Endodermal cell (in vitro differentiated cells): ENCODE measurements at regions not wholly inside any gene's neighbourhood (a gene's known extent, or its start where the extent isn't known, plus 50 kb on each side); places are given as distances from the start of the nearest gene placed in this dataset.

Experiments used
- DNase-seq: peaks from one replicate; pipeline ENCODE4 v3.0.0-alpha.2; 2017
- H3K27ac ChIP-seq: 2 replicates; pipeline ENCODE4 v1.5.1; 2013; ENCODE audit warnings: mild to moderate bottlenecking, low read depth, low read length, moderate library complexity
- H3K27me3 ChIP-seq: 2 replicates; pipeline ENCODE4 v1.6.1; 2013; ENCODE audit warnings: mild to moderate bottlenecking, low read length, moderate library complexity; ENCODE audit not compliant: insufficient read depth, control insufficient read depth, poor library complexity, severe bottlenecking
- H3K36me3 ChIP-seq: 2 replicates; pipeline ENCODE4 v1.7.0; 2013; ENCODE audit warnings: mild to moderate bottlenecking, low read length, moderate library complexity; ENCODE audit not compliant: control insufficient read depth, insufficient read depth
- H3K4me1 ChIP-seq: one replicate; pipeline ENCODE4 v1.7.0; 2013; ENCODE audit warnings: low read length; ENCODE audit not compliant: control insufficient read depth, insufficient read depth
- H3K4me3 ChIP-seq: 2 replicates; pipeline ENCODE4 v1.5.1; 2013; ENCODE audit warnings: mild to moderate bottlenecking, low read length, moderate library complexity
- H3K9ac ChIP-seq: 2 replicates; pipeline ENCODE4 v1.6.1; 2013; ENCODE audit warnings: mild to moderate bottlenecking, low read length, moderate library complexity; ENCODE audit not compliant: poor library complexity, severe bottlenecking; ENCODE audit errors: extremely low read depth
- H3K9me3 ChIP-seq: 2 replicates; pipeline ENCODE4 v1.6.1; 2013; ENCODE audit warnings: mild to moderate bottlenecking, low read length, moderate library complexity; ENCODE audit not compliant: control insufficient read depth
- H3K27ac Mint-ChIP-seq: 2 replicates; pipeline ENCODE4 v1.8.0; 2020; ENCODE audit warnings: mixed read lengths
- H3K27me3 Mint-ChIP-seq: 2 replicates; pipeline ENCODE4 v1.8.0; 2021; ENCODE audit warnings: mild to moderate bottlenecking, mixed read lengths; ENCODE audit not compliant: insufficient read depth
- H3K36me3 Mint-ChIP-seq: 2 replicates; pipeline ENCODE4 v1.8.0; 2020; ENCODE audit warnings: low read depth, mixed read lengths
- H3K4me1 Mint-ChIP-seq: 2 replicates; pipeline ENCODE4 v1.8.0; 2020; ENCODE audit warnings: mixed read lengths
- H3K4me3 Mint-ChIP-seq: 2 replicates; pipeline ENCODE4 v1.8.0; 2020; ENCODE audit warnings: mild to moderate bottlenecking, moderate library complexity, mixed read lengths
- H3K9me3 Mint-ChIP-seq: 2 replicates; pipeline ENCODE4 v1.8.0; 2020; ENCODE audit warnings: mild to moderate bottlenecking, mixed read lengths
- WGBS, 2 experiments: methylation state at CpG; one replicate each; pipeline versions ENCODE4 v1.1.5 to v1.1.7; 2013; ENCODE audit warnings: missing lambda C conversion rate in 2 of 2, mixed read lengths in 1 of 2; ENCODE audit not compliant: insufficient coverage in 1 of 2, insufficient read length in 1 of 2; 5-methylcytosine and 5-hydroxymethylcytosine counted together
- TF ChIP-seq, protein P1 (sequence below): fragments of 200-600 bp; sonication (generic); conservative IDR thresholded peaks from 2 replicates; pipeline ENCODE4 v1.5.0; 2021; ENCODE audit warnings: antibody characterized with exemption, mild to moderate bottlenecking

DNA sequence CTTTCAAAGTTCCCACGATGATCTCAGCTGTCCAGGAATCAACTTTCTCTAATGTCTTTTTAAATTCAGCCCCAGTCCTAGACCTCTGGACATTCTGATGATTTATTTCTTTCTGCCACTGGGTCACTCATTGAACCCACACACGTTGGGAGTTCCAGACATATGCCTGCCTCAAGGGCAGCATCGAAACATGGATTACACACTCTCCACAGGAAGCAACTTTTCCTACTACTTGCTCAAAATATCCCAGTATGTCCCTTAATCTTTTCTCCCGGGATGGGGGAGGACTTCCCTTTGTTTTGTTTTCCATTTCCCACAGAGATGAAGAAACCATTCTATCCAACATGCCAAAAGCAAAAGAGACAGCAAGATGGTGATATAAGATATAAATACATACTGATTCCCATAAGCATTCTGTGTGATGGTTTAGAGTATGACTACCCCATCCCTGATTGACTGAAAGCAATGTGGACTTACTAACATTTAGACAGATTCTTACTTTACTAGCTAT lies 79.8 kb upstream of the PPARGC1A start:
- no peaks in the 10 kb centered on the region for H3K27me3 Mint-ChIP-seq
- 60 to 89% methylated on average over 3 to 4 of the region's 4 CpGs for WGBS, 2 experiments

DNA sequence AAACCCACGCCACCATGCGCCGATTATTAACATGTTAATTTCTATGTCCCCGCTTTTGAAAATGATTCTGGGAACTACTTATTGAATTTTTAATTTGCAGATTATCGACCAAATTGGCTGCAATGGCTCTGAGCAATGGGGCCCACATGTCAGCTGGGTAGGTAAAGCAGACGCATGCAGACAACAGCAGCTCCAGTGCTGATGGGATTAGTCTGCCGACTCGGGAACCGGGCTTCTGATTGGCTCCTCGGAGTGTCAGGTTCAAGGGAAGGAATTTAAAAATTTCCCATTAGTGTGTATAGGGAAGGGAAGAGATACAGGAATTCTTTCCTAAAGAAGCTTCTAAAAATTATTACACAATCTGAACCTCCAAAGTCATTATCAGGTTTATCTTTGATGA lies 77.4 kb upstream of the PPARGC1A start:
- 90 to 93% methylated on average over 9 to 10 of the region's 10 CpGs for WGBS, 2 experiments

More for the DNA sequence above, 79.8 kb upstream of the PPARGC1A start:
- Histone ChIP-seq H3K4me1 (no peaks in the 10 kb centered on the region), H3K27me3 (no peaks in the 10 kb centered on the region), H3K36me3 (no peaks in the 10 kb centered on the region), H3K4me3 (no peak overlapping the region), H3K27ac (no peak overlapping the region), H3K9me3 (no peaks in the 10 kb centered on the region), H3K9ac (no peak overlapping the region)
- TF ChIP-seq, protein P1, sequence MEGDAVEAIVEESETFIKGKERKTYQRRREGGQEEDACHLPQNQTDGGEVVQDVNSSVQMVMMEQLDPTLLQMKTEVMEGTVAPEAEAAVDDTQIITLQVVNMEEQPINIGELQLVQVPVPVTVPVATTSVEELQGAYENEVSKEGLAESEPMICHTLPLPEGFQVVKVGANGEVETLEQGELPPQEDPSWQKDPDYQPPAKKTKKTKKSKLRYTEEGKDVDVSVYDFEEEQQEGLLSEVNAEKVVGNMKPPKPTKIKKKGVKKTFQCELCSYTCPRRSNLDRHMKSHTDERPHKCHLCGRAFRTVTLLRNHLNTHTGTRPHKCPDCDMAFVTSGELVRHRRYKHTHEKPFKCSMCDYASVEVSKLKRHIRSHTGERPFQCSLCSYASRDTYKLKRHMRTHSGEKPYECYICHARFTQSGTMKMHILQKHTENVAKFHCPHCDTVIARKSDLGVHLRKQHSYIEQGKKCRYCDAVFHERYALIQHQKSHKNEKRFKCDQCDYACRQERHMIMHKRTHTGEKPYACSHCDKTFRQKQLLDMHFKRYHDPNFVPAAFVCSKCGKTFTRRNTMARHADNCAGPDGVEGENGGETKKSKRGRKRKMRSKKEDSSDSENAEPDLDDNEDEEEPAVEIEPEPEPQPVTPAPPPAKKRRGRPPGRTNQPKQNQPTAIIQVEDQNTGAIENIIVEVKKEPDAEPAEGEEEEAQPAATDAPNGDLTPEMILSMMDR: no peak
- H3K4me3 Mint-ChIP-seq: no peak overlapping the region
- no peak for DNase-seq
- no peaks in the 10 kb centered on the region for H3K36me3 Mint-ChIP-seq
- H3K4me1 Mint-ChIP-seq: peaks cover 13% of the 10 kb centered on the region
- H3K27ac Mint-ChIP-seq: no peak overlapping the region
- H3K9me3 Mint-ChIP-seq: no peaks in the 10 kb centered on the region

DNA sequence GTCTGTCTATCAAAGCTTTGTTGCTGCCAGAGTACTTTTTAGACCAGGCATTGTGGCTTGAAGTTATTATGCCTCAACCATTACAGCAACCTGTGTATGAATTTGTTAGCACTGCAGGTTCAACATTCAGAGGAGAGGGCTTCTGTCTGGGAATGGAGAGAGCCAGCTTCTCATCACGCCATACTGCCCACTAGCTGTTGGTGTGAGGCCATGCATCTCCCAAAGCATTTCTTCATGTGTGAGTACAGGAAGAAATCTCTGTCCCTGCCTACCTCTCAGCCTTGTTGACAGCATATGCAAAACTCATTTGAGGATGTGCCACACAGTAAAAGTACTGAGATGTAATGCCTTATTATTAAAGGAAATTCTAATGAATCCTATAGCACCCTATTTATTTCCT lies 76.9 kb upstream of the PPARGC1A start:
- Mint-ChIP-seq H3K4me3 (no peak overlapping the region), H3K36me3 (no peaks in the 10 kb centered on the region), H3K27ac (no peak overlapping the region), H3K27me3 (no peaks in the 10 kb centered on the region), H3K4me1 (peaks cover 19% of the 10 kb centered on the region), H3K9me3 (no peaks in the 10 kb centered on the region)
- no peaks in the 10 kb centered on the region for H3K27me3 ChIP-seq
- no peak overlapping the region for H3K9ac ChIP-seq
- TF ChIP-seq, protein P1: peak; percentile 83
- no peak overlapping the region for H3K4me3 ChIP-seq
- 91 to 100% methylated on average over 1 of the region's 1 CpG for WGBS, 2 experiments
- DNase-seq: peak; percentile 68
- no peak overlapping the region for H3K27ac ChIP-seq
- H3K9me3 ChIP-seq: no peaks in the 10 kb centered on the region
- H3K4me1 ChIP-seq: no peaks in the 10 kb centered on the region
- H3K36me3 ChIP-seq: no peaks in the 10 kb centered on the region

More for the DNA sequence above, 77.4 kb upstream of the PPARGC1A start:
- H3K27me3 ChIP-seq: no peaks in the 10 kb centered on the region
- H3K4me1 ChIP-seq: no peaks in the 10 kb centered on the region
- DNase-seq: no peak
- Mint-ChIP-seq H3K4me3 (no peak overlapping the region), H3K27ac (no peak overlapping the region), H3K4me1 (peaks cover 18% of the 10 kb centered on the region), H3K36me3 (no peaks in the 10 kb centered on the region), H3K9me3 (no peaks in the 10 kb centered on the region), H3K27me3 (no peaks in the 10 kb centered on the region)
- H3K36me3 ChIP-seq: no peaks in the 10 kb centered on the region
- H3K27ac ChIP-seq: no peak overlapping the region
- TF ChIP-seq, protein P1: no peak
- no peak overlapping the region for H3K9ac ChIP-seq
- no peak overlapping the region for H3K4me3 ChIP-seq
- no peaks in the 10 kb centered on the region for H3K9me3 ChIP-seq
